AG09319 (cell line): ENCODE measurements at regions not wholly inside any gene's neighbourhood (a gene's known extent, or its start where the extent isn't known, plus 50 kb on each side); places are given as distances from the start of the nearest gene placed in this dataset.
A peak's percentile ranks its signal among the peaks of the same experiment; 100 is the strongest.

Experiments
- DNase-seq: peaks from one replicate; pipeline ENCODE4 v3.0.0-alpha.2; 2010; ENCODE audit warnings: low read depth; ENCODE audit errors: extremely low read depth
- TF ChIP-seq, protein P1 (sequence below): IDR thresholded peaks from 2 replicates; pipeline ENCODE4 v1.5.1; 2011; ENCODE audit warnings: low read depth, mild to moderate bottlenecking, inconsistent platforms, low read length, moderate library complexity

DNA sequence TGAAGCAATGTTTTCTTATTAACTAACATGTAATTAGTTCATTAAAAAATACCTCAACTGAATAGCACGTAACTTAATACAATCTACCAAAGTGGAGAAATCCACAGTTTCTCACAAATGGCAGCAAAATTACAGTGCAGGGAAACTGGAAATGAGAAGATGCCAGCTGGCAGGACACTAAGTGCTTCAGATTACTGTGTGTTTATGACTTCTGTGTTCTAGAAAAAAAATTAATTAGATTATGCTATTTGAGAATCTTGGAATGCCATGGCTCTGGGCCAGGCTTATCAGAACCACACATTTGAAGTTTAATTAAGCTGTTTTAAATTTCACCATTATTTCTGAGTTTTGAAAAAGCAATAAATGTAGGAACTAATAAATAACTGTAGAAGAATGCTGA lies 357.6 kb downstream of the TGFB2 start:
- TF ChIP-seq, protein P1, sequence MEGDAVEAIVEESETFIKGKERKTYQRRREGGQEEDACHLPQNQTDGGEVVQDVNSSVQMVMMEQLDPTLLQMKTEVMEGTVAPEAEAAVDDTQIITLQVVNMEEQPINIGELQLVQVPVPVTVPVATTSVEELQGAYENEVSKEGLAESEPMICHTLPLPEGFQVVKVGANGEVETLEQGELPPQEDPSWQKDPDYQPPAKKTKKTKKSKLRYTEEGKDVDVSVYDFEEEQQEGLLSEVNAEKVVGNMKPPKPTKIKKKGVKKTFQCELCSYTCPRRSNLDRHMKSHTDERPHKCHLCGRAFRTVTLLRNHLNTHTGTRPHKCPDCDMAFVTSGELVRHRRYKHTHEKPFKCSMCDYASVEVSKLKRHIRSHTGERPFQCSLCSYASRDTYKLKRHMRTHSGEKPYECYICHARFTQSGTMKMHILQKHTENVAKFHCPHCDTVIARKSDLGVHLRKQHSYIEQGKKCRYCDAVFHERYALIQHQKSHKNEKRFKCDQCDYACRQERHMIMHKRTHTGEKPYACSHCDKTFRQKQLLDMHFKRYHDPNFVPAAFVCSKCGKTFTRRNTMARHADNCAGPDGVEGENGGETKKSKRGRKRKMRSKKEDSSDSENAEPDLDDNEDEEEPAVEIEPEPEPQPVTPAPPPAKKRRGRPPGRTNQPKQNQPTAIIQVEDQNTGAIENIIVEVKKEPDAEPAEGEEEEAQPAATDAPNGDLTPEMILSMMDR = no peak

DNA sequence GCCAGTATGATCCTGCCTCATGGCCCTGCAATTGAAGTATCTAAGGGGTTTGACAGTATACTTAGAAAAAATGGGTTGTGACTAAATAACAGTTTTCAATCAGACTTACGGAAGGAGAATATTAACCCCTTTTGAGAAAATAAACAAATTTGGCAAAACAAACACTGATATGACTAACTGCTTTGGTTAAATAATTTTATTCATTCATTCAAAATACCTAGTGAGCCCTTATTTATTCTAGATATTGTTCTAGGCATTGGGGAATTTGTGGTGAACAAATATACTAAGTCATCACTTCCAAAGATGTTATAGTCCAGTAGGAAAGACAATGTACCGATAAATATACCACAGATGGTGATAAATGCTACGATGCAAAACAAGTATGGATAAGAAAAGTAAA lies 358.7 kb downstream of the TGFB2 start:
- TF ChIP-seq, protein P1 = no peak
- DNase-seq = no peak

More for the DNA sequence above, 357.6 kb downstream of the TGFB2 start:
- no peak for DNase-seq

DNA sequence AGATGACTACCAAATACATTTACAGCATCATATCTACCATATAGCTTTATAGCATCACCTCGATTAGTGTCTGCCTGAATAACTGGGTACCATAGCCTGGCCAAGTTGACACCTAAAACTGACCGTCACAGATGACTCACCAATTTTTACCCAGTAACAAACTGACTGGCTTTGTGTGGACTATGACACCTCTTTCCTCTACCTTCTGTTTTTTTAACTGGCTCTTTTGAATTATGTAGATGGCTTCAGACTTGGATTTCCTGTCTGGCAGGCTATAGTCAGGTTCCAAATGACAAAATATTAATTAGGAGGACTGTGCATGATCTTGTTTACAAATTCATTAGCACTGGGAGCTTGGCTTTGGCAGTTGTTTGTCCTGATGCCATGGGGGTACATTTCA lies 360.3 kb downstream of the TGFB2 start:
- TF ChIP-seq, protein P1 = no peak
- no peak for DNase-seq

DNA sequence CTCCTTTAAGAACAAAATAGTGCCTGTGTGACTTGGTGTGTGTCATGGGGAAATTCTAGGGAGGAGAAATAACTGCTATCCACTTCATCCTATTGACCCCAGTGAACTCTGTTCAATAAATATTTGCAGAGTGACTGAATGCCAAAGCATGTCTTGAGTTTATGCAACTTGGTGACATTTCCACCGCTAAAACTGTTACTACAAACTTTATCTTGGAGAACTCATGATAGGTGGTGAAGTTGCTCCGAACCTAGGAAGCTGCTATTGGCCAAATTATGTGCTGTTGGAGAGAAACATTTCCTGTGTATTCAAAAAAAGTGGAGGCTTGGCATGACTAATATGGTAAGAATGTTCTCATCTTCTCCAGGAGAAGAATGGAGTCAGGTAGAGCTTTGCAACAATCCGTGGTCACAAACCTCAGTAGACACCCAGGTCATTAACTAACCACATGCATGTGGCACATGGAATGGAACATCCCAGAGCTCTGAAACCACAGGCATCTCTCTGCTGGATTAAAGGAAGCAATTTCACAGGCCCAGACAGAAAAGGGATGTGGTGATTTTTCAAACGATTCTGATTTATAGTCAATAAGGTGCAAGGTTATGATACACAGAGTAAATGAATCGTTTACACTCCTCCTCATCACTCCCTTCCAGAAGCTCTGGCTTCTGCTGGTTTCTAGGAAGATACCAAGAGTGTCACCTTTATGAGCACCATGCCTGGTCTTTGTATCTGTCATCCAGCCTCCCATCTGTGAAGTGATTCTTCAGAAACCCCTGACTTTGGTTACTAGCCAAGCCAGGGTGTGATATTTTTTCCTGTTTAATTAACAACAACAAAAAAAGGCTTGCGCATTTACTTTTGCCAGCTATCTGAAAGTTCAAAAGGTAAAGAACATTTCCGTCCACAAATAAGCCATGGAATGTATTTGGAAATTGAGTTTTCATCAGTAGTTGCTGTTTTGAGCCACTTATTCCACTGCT lies 361.1 kb downstream of the TGFB2 start:
- TF ChIP-seq, protein P1 = no peak
- DNase-seq = peak; percentile 52

DNA sequence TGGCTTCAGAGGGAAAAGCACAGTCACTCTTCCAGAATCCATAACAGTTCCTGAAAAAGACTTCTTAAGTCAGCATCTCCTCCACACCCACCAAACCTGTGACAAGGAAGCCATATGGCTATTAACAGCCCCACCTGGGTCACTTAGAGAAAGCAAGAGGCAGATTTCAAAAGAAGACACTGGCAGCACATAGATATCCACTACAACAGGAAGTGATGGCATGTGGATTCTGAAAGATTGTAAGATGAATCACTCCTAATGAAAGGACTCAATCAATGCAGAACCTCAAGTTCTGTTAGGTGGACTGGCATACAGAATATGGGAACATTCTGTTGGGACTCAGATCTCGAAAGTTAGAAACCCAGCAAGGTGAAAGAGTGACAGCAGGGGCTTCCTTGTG lies 365.9 kb downstream of the TGFB2 start:
- DNase-seq = no peak
- TF ChIP-seq, protein P1 = no peak

DNA sequence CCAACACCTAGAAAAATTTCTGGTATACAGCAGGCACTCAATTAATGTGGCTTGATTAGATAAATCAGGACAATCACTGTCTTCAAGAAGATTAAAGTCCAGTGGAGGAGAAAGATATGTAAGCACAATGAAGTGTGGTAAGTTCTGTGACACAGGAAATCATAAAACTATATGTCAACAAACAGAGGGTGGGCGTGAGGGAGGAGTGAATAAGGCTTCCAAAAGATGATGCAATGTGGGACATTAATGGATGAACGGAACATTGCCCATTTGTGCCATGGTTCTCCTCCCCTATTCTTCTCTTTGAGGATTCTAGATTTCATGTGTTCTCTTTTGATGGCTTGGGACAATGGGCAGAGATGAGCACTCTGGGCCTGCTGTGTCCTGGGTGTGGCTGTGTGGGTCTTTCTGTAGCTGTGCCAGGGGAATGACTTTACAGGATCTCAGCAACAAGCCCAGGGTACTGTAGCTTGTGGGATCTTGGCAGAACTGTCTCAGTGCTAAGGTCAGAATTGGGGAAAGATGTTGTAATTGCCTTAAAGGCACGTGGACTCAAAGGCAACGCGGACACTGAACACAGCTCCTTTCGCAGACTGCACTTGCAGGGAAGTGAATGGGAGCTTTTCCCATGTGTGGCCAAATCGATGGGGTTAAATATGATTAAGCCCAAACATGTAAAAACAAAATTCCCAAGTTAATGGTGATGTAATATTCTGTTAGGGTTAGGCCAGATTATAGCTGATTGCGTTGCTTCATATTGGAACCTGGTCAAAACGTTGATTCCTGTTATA lies 366.9 kb downstream of the TGFB2 start:
- DNase-seq = peak; percentile 54
- TF ChIP-seq, protein P1 = no peak

DNA sequence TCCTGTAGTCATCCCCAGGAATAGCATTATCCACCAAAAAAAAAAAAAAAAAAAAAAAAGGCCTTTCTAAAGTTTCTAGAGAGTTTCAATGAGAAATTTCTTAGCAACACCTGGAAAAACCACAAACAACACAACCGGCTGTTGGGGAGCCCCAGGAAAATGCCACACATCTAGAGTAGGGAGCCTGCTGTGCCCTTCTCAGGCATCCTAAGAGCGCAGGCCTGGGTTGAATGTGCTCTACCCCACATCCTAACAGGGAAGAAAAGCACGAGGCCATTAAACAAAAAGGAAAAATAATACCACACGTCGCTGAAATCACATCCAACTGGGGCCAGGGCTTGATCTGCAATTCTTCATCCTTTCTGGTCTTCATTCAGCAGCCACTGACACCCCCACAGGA lies 367.5 kb downstream of the TGFB2 start:
- TF ChIP-seq, protein P1 = no peak
- no peak for DNase-seq
